ENCODE measurements at regions not wholly inside any gene's neighbourhood (a gene's known extent, or its start where the extent isn't known, plus 50 kb on each side); places are given as distances from the start of the nearest gene placed in this dataset.

DNA sequence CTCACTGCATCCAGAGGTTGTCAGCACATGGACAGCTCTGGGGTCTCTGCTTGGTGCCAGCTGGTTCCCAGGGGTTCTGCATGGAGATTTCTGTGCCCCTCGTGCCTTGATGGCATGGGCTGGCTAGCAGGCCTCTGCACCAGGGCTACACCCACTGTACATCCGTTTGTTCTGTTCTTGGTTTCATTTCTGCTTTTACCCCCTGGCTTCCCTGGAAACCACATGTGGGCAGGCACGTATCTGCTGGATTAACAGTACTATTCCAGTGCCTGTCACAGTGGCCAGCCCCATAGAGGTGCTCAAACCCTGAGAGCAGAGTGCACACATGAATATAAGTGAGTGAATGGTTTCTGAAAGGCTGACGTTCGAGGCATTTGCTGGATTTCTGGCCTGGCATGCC is 207.2 kb upstream of the GPR26 start:
- no peak for DNase-seq (ENCODE audit: low spot score)

DNA sequence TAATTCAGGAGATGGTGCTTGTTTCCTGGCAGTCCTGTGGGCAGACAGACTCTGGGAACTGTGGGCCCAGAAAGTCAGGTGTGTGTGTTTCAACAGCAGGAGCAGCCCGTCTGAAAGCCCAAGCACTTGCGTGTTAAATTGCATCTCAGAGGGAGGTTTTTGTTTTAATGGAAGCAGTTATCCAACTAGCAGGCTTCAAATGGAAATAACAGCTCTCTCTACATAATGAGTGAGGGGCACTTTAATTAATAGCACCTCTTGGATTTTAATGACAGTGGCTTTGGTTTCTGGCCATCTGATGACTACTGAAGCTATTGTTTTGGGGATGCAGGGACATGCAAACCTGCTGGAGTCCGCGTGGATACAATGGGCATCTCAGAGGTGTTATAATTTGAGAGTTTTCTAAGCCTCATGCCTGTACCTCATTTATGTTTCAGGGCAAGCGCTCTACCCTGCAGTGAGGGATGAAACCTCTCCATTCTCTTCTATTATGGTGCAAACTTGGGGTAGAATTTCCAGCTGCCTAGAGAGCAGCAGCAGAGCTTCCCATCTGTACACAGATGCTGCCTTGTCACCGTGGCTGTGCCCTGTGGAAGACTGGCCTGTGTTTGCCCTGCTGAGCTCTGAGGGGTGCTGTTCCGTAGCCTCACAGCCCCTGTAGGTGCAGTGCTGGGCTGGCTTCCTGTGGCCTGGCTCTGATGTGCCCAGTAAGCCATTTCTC is 206.6 kb upstream of the GPR26 start:
- DNase-seq (ENCODE audit: low spot score) = no peak

- no peak for DNase-seq (ENCODE audit: low spot score)
Measured at GRCh38 chr10:123462246-123462645, 203.9 kb upstream of the GPR26 start.

DNA sequence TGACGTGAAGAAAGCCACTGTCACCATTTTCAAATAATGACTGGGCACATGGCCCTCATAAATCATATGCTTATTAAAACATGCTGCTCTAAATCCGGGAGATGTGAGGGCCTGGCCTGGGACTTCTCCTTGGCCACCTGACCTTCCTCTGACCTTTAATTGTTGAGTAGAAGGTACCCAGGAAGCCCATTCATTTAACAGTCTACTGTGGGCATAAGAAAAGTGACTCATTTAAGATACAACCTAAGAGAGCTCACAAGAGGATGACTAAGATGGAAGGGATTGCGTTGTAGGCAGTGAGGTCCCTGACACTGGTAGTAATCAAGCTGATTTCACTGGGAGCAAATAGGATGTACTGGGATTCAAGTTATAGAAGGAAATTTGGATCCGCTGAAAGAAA is 203.4 kb upstream of the GPR26 start:
- DNase-seq (ENCODE audit: low spot score) = no peak

DNA sequence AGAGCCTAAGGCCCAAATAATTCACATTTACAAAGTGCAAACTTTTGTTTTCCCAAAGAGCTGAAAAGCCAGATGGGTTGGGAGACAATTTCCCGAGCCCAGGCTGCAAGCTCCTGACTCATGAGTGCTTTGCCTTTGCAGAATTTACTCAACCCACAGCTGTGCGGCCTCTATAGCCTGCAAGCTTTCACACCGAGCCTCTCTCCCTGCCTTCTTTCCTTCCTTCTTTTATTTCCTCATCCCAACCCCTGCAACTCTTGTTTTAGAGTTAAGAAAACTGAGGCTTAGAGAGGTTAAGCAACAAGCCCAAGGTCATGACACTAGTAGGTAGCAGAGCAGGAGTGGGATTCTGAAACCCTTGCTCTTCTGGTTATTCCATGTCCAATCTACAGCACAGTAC is 203.0 kb upstream of the GPR26 start:
- DNase-seq (ENCODE audit: low spot score) = no peak

- DNase-seq (ENCODE audit: low spot score) = no peak
Measured at GRCh38 chr10:123463698-123464097, 202.5 kb upstream of the GPR26 start.

- DNase-seq (ENCODE audit: low spot score) = no peak
Measured at GRCh38 chr10:123464430-123465323, 201.5 kb upstream of the GPR26 start.

- no peak for DNase-seq (ENCODE audit: low spot score)
Measured at GRCh38 chr10:123470336-123470921, 195.7 kb upstream of the GPR26 start.

GRCh38 chr10:123471811-123472210 is 194.3 kb upstream of the GPR26 start:
- no peak for DNase-seq (ENCODE audit: low spot score)

DNA sequence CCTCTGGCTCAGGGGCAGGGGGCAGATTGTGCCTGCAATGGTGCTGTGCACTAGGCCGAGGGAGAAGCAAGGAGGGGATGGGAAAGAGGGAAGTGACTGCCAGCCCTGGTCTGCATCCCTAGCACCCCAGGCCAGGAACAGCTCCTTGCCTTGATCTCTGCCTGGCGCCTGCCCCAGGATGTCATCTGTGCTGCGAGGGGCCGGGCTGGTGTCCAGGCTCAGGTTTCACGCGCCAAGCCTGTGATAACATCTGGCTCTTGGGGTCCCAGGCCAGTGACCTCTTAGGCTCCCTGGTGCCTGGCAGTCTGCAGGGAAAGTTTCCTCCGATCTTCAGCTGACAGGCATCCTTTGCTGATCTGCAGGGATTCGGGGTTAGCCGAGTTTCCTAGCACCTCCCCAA is 193.5 kb upstream of the GPR26 start:
- DNase-seq (ENCODE audit: low spot score) = no peak

- DNase-seq (ENCODE audit: low spot score) = no peak
Measured at GRCh38 chr10:123474700-123475099, 191.5 kb upstream of the GPR26 start.

- no peak for DNase-seq (ENCODE audit: low spot score)
Measured at GRCh38 chr10:123475466-123475865, 190.7 kb upstream of the GPR26 start.

GRCh38 chr10:123478116-123478515 is 188.0 kb upstream of the GPR26 start:
- no peak for DNase-seq (ENCODE audit: low spot score)

- DNase-seq (ENCODE audit: low spot score) = no peak
Measured at GRCh38 chr10:123479640-123480039, 186.5 kb upstream of the GPR26 start.

DNA sequence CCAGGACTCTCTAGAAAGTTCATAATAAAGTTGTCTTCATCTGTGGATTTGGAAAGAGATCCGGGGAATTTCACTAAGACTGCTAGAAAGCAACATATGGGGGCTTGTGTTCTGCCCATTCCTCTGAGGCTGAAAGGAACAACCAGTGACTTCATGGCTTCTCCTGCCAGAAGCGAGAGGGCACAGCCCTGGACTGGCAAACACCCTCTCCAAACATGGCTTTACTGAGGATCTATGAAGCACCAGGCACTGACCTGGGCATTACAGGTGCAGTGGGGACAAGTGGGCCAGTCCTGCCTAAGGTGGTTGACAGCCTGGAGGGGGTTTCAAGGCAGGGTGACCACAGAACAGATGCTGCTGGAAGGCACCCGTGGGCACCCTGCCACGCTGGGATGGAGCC is 185.8 kb upstream of the GPR26 start:
- DNase-seq (ENCODE audit: low spot score) = no peak

GRCh38 chr10:123480845-123481244 is 185.3 kb upstream of the GPR26 start:
- no peak for DNase-seq (ENCODE audit: low spot score)

GRCh38 chr10:123484722-123485121 is 181.4 kb upstream of the GPR26 start:
- no peak for DNase-seq (ENCODE audit: low spot score)

DNA sequence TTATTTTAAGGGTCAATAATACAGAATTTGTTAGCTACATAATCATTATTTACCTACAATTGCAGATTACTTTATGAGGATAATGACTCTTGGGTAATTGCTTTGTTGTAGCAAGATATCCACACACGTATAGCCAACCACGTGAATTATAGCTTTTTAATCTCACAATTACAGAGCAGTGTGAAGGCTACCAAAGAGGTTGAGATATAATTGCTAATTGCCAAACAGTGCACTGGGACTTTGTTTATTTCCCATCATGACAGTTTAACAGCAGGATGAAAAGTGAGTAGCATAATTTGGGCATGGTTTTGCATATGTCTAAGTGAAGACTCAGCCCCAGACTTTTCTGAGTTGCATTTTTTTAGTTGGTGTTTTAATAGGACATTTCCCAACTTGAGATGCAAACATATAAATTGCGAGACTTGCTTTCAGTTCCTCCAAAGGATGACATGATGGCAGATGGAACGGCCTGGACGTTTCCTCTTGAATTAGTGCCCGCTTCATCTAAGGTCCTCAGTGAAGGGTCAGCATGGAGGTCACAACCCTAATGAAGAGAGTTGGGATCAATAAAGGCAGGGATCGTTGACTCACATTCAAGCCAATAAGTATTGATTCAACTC is 180.7 kb upstream of the GPR26 start:
- DNase-seq (ENCODE audit: low spot score) = no peak

DNA sequence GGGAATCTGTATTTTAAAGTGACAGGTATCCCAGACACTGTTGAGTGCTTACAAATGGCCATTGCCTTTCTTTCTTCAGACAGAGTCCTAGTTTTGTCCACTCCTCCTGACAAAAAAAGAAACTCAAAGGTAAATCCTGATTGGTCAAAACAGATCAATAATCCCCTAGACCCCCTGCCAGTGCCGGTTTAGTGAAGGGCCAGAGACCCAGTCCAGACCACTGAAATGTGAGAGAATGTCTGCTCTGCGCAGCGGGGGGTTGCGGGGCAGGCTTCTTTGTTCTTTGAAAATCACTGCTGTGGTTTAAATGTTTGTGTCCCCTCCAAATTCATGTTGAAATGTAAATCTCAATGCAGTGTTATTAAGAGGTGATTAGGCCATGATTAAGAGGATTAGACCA is 177.7 kb upstream of the GPR26 start:
- no peak for DNase-seq (ENCODE audit: low spot score)

GRCh38 chr10:123491364-123491763 is 174.8 kb upstream of the GPR26 start:
- no peak for DNase-seq (ENCODE audit: low spot score)

- no peak for DNase-seq (ENCODE audit: low spot score)
Measured at GRCh38 chr10:123492016-123492415, 174.1 kb upstream of the GPR26 start.

DNA sequence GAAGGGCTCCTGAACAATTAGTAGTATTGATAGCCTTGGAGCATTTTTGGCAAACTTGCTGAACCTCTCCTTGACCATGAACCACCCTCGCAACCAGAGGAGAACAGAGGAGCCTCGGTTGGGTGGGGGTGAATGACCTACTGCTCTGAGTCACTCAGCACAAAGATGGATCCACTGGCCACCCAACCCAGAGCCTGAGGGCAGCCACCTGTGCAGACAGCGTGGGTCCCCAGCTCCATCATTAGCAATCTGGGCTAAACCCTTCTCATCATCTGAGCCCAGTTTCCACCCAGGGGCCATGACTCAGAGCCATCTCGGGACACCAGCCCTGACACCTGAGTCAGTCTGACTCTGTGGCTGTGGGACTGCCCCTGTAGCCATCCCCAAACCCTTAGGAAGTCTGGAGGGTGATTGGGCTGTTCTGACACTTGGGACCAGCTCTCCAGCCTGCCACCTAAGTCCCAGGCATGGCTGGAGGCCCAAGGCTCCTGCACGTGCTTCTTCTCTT is 171.8 kb upstream of the GPR26 start:
- no peak for DNase-seq (ENCODE audit: low spot score)

Measured in activated CD4-positive, alpha-beta T cell treated with anti-CD3 and anti-CD28 coated beads, Interleukin-2, Interleukin-4, amounts not matched to agents 100 ng/mL and 50 ng/mL, durations not matched to agents 16 hours and 8 hours (primary cell).